Stimulated activated CD8-positive, alpha-beta memory T cell treated with anti-CD3 and anti-CD28 coated beads, Interleukin-7, amount 100 ng/mL, for 4 hours (primary cell): ENCODE measurements at regions not wholly inside any gene's neighbourhood (a gene's known extent, or its start where the extent isn't known, plus 50 kb on each side); places are given as distances from the start of the nearest gene placed in this dataset.

Experiments used
- DNase-seq, 2 donors: peaks; one replicate each; pipeline ENCODE4 v3.0.0-alpha.2; 2020; ENCODE audit warnings: low read depth in 2 of 2

DNA sequence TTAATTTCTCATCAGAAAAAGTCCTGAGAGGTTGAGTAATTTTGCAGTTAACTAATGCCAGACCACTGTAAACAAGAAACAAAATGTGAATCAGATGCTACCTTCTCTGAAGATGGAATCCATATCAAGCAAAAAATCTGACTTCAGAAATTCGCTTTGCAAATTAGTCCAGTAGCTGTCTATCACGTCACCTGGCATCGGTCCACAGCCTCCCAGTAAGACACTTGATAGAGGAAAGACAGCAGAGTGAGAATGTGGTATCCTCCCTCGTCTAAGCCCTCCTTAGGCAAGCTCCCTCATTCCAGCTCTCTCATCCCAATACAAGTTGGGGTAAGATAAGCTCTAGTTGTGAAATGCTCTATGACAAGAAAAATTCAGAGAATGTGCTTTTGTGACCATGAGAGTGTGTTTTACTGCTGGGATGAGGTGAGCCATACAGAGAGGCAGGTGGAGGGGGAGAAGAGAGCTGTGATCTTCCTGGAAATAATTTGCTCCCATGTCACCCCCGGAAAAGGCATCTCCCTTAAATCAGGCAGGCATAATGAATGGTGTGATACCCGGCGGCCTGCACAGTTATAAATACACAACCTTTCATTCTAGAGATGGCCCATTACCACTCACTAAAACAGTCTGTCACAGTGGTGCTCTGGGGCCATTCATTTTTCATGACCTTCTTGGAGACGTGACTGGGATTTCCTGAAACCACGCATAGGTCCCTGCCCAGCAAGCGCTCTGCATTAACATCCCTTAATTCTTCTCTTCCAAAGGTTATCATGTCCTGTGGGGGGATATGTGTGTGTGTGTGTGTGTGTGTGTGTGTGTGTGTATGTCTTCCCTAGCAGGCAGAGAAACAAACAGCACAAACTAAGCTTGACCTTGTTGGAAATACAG lies 602.0 kb upstream of the KCNMB2 start:
- no peak for DNase-seq

- DNase-seq = no peak
Observed at GRCh38 chr3:177935047-177935446, 601.2 kb upstream of the KCNMB2 start.

- DNase-seq = no peak
Observed at GRCh38 chr3:177936721-177937120, 599.5 kb upstream of the KCNMB2 start.

GRCh38 chr3:177942911-177943310 lies 593.3 kb upstream of the KCNMB2 start:
- no peak for DNase-seq

- DNase-seq = no peak
Observed at GRCh38 chr3:177944228-177944661, 592.0 kb upstream of the KCNMB2 start.

- DNase-seq = no peak
Observed at GRCh38 chr3:177946048-177946447, 590.2 kb upstream of the KCNMB2 start.

DNA sequence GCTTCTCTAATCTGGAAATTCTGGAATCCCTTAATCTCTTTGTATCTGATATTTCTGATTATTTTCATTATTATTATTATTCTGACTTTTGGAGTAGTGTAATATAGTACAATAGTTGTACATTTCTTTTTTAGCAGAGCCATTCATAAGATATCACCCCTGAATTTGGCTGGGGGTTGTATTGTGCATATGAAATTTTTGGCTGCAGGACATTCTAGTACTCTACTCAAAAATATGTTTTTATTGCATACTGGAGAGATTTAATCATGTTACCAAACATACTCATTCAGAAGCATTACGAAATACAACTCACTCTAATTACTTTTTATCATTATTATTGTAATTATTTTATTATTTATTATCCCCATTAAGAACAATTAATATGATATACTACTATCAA lies 589.7 kb upstream of the KCNMB2 start:
- DNase-seq = no peak

- DNase-seq = no peak
Observed at GRCh38 chr3:177946936-177947335, 589.3 kb upstream of the KCNMB2 start.

GRCh38 chr3:177947901-177948300 lies 588.3 kb upstream of the KCNMB2 start:
- DNase-seq = no peak

- DNase-seq = no peak
Observed at GRCh38 chr3:177948716-177949425, 587.4 kb upstream of the KCNMB2 start.

GRCh38 chr3:177959188-177959587 lies 577.0 kb upstream of the KCNMB2 start:
- no peak for DNase-seq

- no peak for DNase-seq
Observed at GRCh38 chr3:177960014-177960413, 576.2 kb upstream of the KCNMB2 start.

- no peak for DNase-seq
Observed at GRCh38 chr3:177960722-177961121, 575.5 kb upstream of the KCNMB2 start.

GRCh38 chr3:177961784-177962183 lies 574.5 kb upstream of the KCNMB2 start:
- no peak for DNase-seq

- no peak for DNase-seq
Observed at GRCh38 chr3:177966493-177966892, 569.7 kb upstream of the KCNMB2 start.

GRCh38 chr3:177968891-177969290 lies 567.3 kb upstream of the KCNMB2 start:
- no peak for DNase-seq

DNA sequence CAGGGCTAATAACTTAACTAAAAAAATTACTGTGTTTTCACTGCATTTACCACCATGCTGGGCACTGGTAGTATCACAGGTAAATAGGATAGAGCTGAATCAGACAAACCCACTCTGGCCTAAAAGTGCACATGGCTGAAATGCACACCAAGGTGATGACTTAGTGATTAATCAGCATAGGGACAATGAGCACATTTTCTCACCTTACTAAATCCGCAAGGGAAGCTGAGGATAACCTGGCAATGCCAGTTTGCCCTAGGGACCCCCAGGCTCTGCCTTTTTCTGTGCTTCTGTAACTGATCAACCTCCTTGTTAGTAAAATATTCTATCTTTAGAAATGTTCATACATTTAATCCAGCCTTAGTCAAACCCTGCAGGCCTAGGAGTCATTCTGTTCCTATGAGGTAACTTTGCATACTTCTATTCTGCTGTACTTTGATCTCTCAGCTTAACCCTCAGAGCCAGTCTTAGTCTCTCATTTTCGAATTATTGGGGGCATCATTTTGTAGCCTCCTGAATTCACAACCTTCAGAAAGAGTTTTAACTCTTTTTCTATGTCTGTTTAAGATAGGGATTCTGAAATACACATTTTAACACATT lies 562.9 kb upstream of the KCNMB2 start:
- no peak for DNase-seq

DNA sequence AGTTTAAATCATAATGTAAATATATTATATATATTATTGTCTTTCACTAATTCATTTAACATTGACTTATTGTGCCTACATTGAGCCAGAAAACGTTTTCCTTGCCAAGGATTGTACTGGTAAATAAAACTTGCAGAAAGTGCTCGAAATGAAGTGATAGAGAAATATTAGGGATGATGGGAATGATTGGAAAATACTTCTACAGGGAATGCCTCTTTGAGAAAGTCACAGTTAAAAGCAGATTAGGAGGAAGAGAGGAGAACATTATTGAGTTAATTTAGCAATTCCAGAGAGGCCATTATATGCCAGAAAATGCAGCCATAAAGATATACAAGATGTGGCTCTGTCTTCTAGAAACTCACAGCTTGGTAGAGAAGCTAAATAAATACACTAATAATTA lies 560.0 kb upstream of the KCNMB2 start:
- DNase-seq = no peak

GRCh38 chr3:177976866-177977265 lies 559.4 kb upstream of the KCNMB2 start:
- no peak for DNase-seq

DNA sequence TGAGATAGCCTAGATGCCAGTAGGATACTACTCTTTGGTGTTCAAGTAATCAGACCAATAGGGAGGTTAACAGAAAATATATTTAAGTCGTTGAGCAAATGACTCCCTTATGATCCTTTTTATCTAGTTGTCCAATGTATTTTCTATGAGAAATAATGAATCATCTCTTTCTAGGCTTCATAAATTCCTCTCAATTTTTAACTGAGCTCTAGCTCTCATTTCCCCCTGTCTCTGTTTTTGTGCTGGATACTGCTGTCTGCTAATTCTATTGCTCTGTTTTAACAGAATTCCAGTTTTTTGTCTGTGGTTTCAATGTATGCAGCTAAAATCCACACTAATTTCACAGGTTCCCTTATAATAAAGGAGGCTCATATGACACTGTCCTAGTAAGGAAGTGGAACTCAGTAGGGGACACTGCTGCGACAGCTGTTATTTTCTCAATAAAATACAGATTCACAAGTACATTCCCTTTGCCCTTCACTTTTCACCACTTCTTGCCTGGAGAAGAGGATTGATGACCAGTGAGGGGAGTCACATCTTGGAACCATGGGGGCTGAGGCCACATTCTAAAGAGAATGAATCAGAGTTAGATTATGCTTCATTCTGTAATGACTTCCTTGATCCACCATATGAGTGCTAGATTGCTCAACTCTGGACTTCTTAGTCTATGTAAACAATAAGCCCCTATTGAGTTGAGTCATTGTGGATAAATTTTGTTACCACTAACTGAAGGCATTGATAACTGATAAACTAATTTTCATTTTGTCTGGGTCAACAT lies 558.7 kb upstream of the KCNMB2 start:
- no peak for DNase-seq

GRCh38 chr3:177978946-177979345 lies 557.3 kb upstream of the KCNMB2 start:
- no peak for DNase-seq

DNA sequence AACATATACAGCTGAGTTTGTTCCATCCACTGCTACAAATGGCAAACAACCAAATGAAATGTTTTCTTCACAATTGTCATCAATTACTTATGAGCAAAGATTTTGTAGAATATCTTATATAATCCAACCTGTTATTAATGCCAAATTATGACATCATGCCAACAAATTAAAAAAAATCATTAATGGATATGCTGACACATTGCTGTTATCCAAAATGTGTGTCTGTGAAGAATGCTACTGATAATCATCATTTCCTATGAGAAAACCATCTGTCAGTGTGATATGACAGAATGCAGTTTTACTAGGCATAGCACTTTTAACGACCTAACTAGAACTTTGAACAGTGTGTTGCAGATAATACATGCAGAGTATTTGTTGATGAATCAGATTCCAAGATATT lies 556.5 kb upstream of the KCNMB2 start:
- DNase-seq = no peak
